DND-41 (cell line): ENCODE measurements at regions not wholly inside any gene's neighbourhood (a gene's known extent, or its start where the extent isn't known, plus 50 kb on each side); places are given as distances from the start of the nearest gene placed in this dataset.

Experiments used
- ATAC-seq: fragments of 200-7000 bp; cut with Tn5 transposase; 3 replicates; pipeline ENCODE4 v1.9.1; 2021; ENCODE audit warnings: low read depth; ENCODE audit not compliant: insufficient read depth
- DNase-seq: peaks from one replicate; pipeline ENCODE4 v3.0.0-alpha.2; 2020
- H2AFZ ChIP-seq: 2 replicates; pipeline ENCODE4 v1.6.0; 2012; ENCODE audit warnings: low read depth, low read length
- H3K27ac ChIP-seq: 2 replicates; pipeline ENCODE4 v1.5.1; 2012; ENCODE audit warnings: low read length, inconsistent platforms
- H3K27me3 ChIP-seq: fragments of 200-600 bp; sonication (generic); 2 replicates; pipeline ENCODE4 v1.6.0; 2012; ENCODE audit warnings: low read length, mild to moderate bottlenecking, inconsistent platforms; ENCODE audit not compliant: insufficient read depth, poor library complexity
- H3K36me3 ChIP-seq: 2 replicates; pipeline ENCODE4 v1.5.1; 2012; ENCODE audit warnings: low read length, inconsistent platforms; ENCODE audit not compliant: insufficient read depth
- H3K4me1 ChIP-seq: 2 replicates; pipeline ENCODE4 v1.5.1; 2012; ENCODE audit warnings: mild to moderate bottlenecking, low read length; ENCODE audit not compliant: insufficient read depth
- H3K4me2 ChIP-seq: 2 replicates; pipeline ENCODE4 v1.6.0; 2012; ENCODE audit warnings: mild to moderate bottlenecking, moderate library complexity, low read length, inconsistent platforms; ENCODE audit not compliant: insufficient read depth
- H3K4me3 ChIP-seq, 2 experiments: fragments of 200-600 bp in 1 of 2; shearing (Covaris generic) in 1 of 2; 2 replicates each; pipeline ENCODE4 v1.5.1; 2012 to 2016; ENCODE audit warnings: inconsistent platforms in 2 of 2, low read length in 2 of 2, mild to moderate bottlenecking in 2 of 2, low read depth in 1 of 2, moderate library complexity in 1 of 2
- H3K79me2 ChIP-seq: 2 replicates; pipeline ENCODE4 v1.6.0; 2012; ENCODE audit warnings: low read length, inconsistent platforms; ENCODE audit not compliant: insufficient read depth
- H3K9ac ChIP-seq: 2 replicates; pipeline ENCODE4 v1.6.0; 2012; ENCODE audit warnings: low read depth, mild to moderate bottlenecking, inconsistent platforms, low read length, moderate library complexity
- H3K9me3 ChIP-seq: 2 replicates; pipeline ENCODE4 v1.5.1; 2012; ENCODE audit warnings: low read length, moderate library complexity, mild to moderate bottlenecking, inconsistent platforms; ENCODE audit not compliant: insufficient read depth, severe bottlenecking
- H4K20me1 ChIP-seq: 2 replicates; pipeline ENCODE4 v1.6.0; 2012; ENCODE audit warnings: low read length; ENCODE audit not compliant: insufficient read depth
- CTCF ChIP-seq: IDR thresholded peaks from 2 replicates; pipeline ENCODE4 v1.5.1; 2012; ENCODE audit warnings: borderline replicate concordance, low read length, moderate library complexity, mild to moderate bottlenecking; ENCODE audit not compliant: poor library complexity, severe bottlenecking; ENCODE audit errors: extremely low read depth
- EZH2 ChIP-seq: IDR thresholded peaks from 3 replicates; pipeline ENCODE4 v1.6.1; 2012; ENCODE audit warnings: borderline replicate concordance, low read depth, mild to moderate bottlenecking, moderate library complexity, low read length, inconsistent platforms; ENCODE audit not compliant: severe bottlenecking

- no peak overlapping the region for H3K27ac ChIP-seq
- ATAC-seq (no peak), DNase-seq (no peak)
These were observed 239.5 kb downstream of the REEP3 start for GRCh38 chr10:63760708-63761047.

GRCh38 chr10:63761243-63761642 is 240.0 kb downstream of the REEP3 start:
- ATAC-seq (no peak), DNase-seq (no peak)
- Histone ChIP-seq H3K27me3 (no peaks in the 10 kb centered on the region), H3K9me3 (no peaks in the 10 kb centered on the region), H3K4me1 (no peaks in the 10 kb centered on the region), H2AFZ (no peak overlapping the region), H3K4me3 (no peak overlapping the region), H3K9ac (no peak overlapping the region), H3K4me2 (no peak overlapping the region), H3K27ac (no peak overlapping the region), H3K36me3 (no peaks in the 10 kb centered on the region), H4K20me1 (no peaks in the 10 kb centered on the region), H3K79me2 (no peaks in the 10 kb centered on the region)
- TF ChIP-seq CTCF (no peak), EZH2 (no peak)

More at GRCh38 chr10:63760708-63761047, 239.5 kb downstream of the REEP3 start:
- no peak overlapping the region for H3K9ac ChIP-seq
- no peaks in the 10 kb centered on the region for H3K79me2 ChIP-seq
- H3K36me3 ChIP-seq: no peaks in the 10 kb centered on the region
- H3K27me3 ChIP-seq: no peaks in the 10 kb centered on the region
- H2AFZ ChIP-seq: no peak overlapping the region
- H3K4me1 ChIP-seq: no peaks in the 10 kb centered on the region
- no peaks in the 10 kb centered on the region for H4K20me1 ChIP-seq
- H3K4me2 ChIP-seq: no peak overlapping the region
- TF ChIP-seq CTCF (no peak), EZH2 (no peak)
- H3K9me3 ChIP-seq: no peaks in the 10 kb centered on the region
- H3K4me3 ChIP-seq: no peak overlapping the region

- no peaks in the 10 kb centered on the region for H3K27me3 ChIP-seq
- ATAC-seq (no peak), DNase-seq (no peak)
- no peaks in the 10 kb centered on the region for H3K9me3 ChIP-seq
- no peaks in the 10 kb centered on the region for H4K20me1 ChIP-seq
- no peak overlapping the region for H3K9ac ChIP-seq
- H3K4me1 ChIP-seq: no peaks in the 10 kb centered on the region
- no peak overlapping the region for H3K4me3 ChIP-seq
- TF ChIP-seq CTCF: no peak
- TF ChIP-seq EZH2: no peak
- H2AFZ ChIP-seq: no peak overlapping the region
- no peak overlapping the region for H3K4me2 ChIP-seq
- H3K36me3 ChIP-seq: no peaks in the 10 kb centered on the region
- no peak overlapping the region for H3K27ac ChIP-seq
- no peaks in the 10 kb centered on the region for H3K79me2 ChIP-seq
These were observed 242.5 kb downstream of the REEP3 start for GRCh38 chr10:63763744-63764143.

- TF ChIP-seq CTCF (no peak), EZH2 (no peak)
- H3K9ac ChIP-seq: no peak overlapping the region
- no peak overlapping the region for H2AFZ ChIP-seq
- H3K27me3 ChIP-seq: peaks cover 4% of the 10 kb centered on the region
- no peak for DNase-seq
- no peaks in the 10 kb centered on the region for H3K79me2 ChIP-seq
- no peaks in the 10 kb centered on the region for H4K20me1 ChIP-seq
- no peak overlapping the region for H3K27ac ChIP-seq
- no peak overlapping the region for H3K4me3 ChIP-seq
- no peaks in the 10 kb centered on the region for H3K4me1 ChIP-seq
- no peak for ATAC-seq
- no peaks in the 10 kb centered on the region for H3K36me3 ChIP-seq
- no peak overlapping the region for H3K4me2 ChIP-seq
- no peaks in the 10 kb centered on the region for H3K9me3 ChIP-seq
These were observed 243.9 kb downstream of the REEP3 start for GRCh38 chr10:63765126-63765525.
